ENCODE measurements at regions not wholly inside any gene's neighbourhood (a gene's known extent, or its start where the extent isn't known, plus 50 kb on each side); places are given as distances from the start of the nearest gene placed in this dataset.

- TF ChIP-seq, protein P1, sequence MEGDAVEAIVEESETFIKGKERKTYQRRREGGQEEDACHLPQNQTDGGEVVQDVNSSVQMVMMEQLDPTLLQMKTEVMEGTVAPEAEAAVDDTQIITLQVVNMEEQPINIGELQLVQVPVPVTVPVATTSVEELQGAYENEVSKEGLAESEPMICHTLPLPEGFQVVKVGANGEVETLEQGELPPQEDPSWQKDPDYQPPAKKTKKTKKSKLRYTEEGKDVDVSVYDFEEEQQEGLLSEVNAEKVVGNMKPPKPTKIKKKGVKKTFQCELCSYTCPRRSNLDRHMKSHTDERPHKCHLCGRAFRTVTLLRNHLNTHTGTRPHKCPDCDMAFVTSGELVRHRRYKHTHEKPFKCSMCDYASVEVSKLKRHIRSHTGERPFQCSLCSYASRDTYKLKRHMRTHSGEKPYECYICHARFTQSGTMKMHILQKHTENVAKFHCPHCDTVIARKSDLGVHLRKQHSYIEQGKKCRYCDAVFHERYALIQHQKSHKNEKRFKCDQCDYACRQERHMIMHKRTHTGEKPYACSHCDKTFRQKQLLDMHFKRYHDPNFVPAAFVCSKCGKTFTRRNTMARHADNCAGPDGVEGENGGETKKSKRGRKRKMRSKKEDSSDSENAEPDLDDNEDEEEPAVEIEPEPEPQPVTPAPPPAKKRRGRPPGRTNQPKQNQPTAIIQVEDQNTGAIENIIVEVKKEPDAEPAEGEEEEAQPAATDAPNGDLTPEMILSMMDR (IDR thresholded peaks at IDR 0.05), result no peak
- TF ChIP-seq POLR2A (IDR thresholded peaks at IDR 0.05), result no peak
Observed at GRCh38 chr7:17699696-17700095, 240.6 kb downstream of the SNX13 start.
